Osteocyte (in vitro differentiated cells): ENCODE measurements at regions not wholly inside any gene's neighbourhood (a gene's known extent, or its start where the extent isn't known, plus 50 kb on each side); places are given as distances from the start of the nearest gene placed in this dataset.

Experiments
- DNase-seq: peaks from one replicate; pipeline ENCODE4 v3.0.0; 2021; ENCODE audit warnings: mixed read lengths; ENCODE audit not compliant: unreplicated experiment; ENCODE audit errors: extremely low spot score
- H3K27ac Mint-ChIP-seq: one replicate; pipeline ENCODE4 v1.8.0; 2021; ENCODE audit warnings: mild to moderate bottlenecking, mixed read lengths; ENCODE audit not compliant: unreplicated experiment
- H3K27me3 Mint-ChIP-seq: one replicate; pipeline ENCODE4 v1.8.0; 2021; ENCODE audit warnings: mixed read lengths; ENCODE audit not compliant: unreplicated experiment
- H3K36me3 Mint-ChIP-seq: one replicate; pipeline ENCODE4 v1.8.0; 2021; ENCODE audit warnings: mixed read lengths; ENCODE audit not compliant: unreplicated experiment
- H3K4me1 Mint-ChIP-seq: one replicate; pipeline ENCODE4 v1.8.0; 2021; ENCODE audit warnings: mixed read lengths; ENCODE audit not compliant: unreplicated experiment
- H3K4me3 Mint-ChIP-seq: one replicate; pipeline ENCODE4 v1.8.0; 2021; ENCODE audit warnings: mild to moderate bottlenecking, moderate library complexity, mixed read lengths; ENCODE audit not compliant: unreplicated experiment
- H3K9me3 Mint-ChIP-seq: one replicate; pipeline ENCODE4 v1.8.0; 2021; ENCODE audit warnings: mixed read lengths; ENCODE audit not compliant: unreplicated experiment
- TF ChIP-seq, protein P1 (sequence below): fragments of 200-600 bp; sonication (generic); IDR thresholded peaks from 2 replicates; pipeline ENCODE4 v1.5.0; 2021; ENCODE audit warnings: antibody characterized with exemption, mild to moderate bottlenecking, moderate library complexity

DNA sequence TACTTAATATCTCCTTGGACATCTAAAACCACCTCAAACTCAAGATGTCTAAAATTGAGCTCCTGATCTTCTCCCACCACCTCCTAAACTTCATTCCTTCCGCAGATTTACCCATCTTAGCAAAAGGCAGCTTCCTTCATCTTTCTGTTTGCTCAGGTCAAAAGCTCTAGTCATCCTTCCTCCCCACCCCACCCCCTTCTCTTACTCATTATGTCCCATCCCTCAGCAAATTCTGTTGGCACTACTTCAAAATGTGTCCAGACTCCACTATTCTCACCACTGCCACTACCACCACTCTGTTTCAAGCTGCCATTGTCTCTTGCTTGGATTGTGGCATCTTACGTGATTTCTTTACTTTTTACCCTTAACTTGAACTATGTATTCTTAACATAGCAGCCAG lies 59.2 kb upstream of the ZDHHC17 start:
- H3K9me3 Mint-ChIP-seq, result no peaks in the 10 kb centered on the region
- H3K27ac Mint-ChIP-seq, result no peak overlapping the region
- H3K4me3 Mint-ChIP-seq, result no peak overlapping the region
- peaks cover 11% of the 10 kb centered on the region for H3K4me1 Mint-ChIP-seq
- no peaks in the 10 kb centered on the region for H3K36me3 Mint-ChIP-seq
- H3K27me3 Mint-ChIP-seq, result no peaks in the 10 kb centered on the region
- TF ChIP-seq, protein P1, sequence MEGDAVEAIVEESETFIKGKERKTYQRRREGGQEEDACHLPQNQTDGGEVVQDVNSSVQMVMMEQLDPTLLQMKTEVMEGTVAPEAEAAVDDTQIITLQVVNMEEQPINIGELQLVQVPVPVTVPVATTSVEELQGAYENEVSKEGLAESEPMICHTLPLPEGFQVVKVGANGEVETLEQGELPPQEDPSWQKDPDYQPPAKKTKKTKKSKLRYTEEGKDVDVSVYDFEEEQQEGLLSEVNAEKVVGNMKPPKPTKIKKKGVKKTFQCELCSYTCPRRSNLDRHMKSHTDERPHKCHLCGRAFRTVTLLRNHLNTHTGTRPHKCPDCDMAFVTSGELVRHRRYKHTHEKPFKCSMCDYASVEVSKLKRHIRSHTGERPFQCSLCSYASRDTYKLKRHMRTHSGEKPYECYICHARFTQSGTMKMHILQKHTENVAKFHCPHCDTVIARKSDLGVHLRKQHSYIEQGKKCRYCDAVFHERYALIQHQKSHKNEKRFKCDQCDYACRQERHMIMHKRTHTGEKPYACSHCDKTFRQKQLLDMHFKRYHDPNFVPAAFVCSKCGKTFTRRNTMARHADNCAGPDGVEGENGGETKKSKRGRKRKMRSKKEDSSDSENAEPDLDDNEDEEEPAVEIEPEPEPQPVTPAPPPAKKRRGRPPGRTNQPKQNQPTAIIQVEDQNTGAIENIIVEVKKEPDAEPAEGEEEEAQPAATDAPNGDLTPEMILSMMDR, result no peak
- DNase-seq, result no peak

DNA sequence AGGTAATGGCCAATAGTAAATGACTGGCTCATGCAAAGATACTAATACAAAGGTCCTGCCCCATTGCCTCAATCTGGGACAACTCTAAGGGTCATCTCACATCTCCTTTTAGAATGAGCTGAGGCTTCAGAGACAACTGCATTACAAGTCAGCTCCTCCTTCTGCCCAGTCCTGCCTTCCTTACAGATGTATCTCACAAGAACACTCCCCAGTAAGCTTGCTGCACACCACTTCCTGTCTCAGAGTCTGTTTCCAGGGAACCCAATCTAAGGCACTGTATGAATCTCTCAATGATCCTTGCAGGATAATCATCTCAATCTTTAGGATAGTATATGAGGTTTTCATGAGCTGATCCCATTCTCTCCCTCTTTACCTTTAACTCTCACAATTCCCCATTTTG lies 57.8 kb upstream of the ZDHHC17 start:
- Mint-ChIP-seq H3K36me3 (no peaks in the 10 kb centered on the region), H3K27ac (no peak overlapping the region), H3K4me1 (peaks cover 11% of the 10 kb centered on the region), H3K9me3 (no peaks in the 10 kb centered on the region), H3K4me3 (no peak overlapping the region), H3K27me3 (no peaks in the 10 kb centered on the region)
- TF ChIP-seq, protein P1, result no peak
- no peak for DNase-seq

DNA sequence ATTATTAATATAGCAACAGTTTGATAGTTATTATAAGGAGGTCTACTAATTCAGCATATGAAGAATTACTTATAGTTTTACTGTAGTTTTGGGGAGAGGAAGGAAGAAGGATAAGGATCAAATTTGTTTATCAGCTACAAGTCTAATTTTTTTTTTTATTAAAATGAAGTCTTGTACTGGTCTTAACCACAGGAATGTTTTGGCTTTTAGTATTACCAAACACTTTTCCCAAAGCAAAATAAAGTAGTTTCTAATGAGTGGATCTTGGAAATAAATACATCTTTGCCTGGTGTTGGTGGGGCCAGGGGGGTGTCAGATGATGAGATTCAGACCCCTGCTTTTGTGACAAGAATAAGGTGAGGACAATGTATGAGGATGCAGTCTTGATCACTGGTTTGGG lies 57.2 kb upstream of the ZDHHC17 start:
- Mint-ChIP-seq H3K27ac (no peak overlapping the region), H3K4me1 (peaks cover 16% of the 10 kb centered on the region), H3K36me3 (no peaks in the 10 kb centered on the region), H3K9me3 (no peaks in the 10 kb centered on the region), H3K4me3 (no peak overlapping the region), H3K27me3 (no peaks in the 10 kb centered on the region)
- DNase-seq, result no peak
- TF ChIP-seq, protein P1, result no peak

DNA sequence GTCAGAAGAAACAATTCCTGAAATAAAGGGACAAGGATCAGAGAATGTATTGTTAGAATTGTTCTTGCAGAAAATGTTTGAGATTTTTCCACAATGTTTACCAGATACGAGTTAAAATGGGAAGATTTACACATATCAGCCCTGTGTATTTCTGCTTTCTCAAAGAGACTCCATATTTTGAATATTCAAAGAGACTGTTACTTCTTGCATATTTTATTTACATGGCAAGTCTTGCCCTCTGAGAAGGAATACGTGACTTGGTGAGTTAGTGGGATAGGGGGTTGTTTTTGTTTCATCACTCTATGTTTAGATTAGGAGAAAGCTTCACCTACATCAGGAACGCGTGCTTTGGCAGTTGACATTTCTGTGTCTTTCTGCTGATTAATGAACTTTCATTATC lies 56.1 kb upstream of the ZDHHC17 start:
- Mint-ChIP-seq H3K27ac (no peak overlapping the region), H3K27me3 (no peaks in the 10 kb centered on the region), H3K4me1 (peaks cover 16% of the 10 kb centered on the region), H3K9me3 (no peaks in the 10 kb centered on the region), H3K4me3 (no peak overlapping the region), H3K36me3 (no peaks in the 10 kb centered on the region)
- DNase-seq, result no peak
- TF ChIP-seq, protein P1, result no peak

DNA sequence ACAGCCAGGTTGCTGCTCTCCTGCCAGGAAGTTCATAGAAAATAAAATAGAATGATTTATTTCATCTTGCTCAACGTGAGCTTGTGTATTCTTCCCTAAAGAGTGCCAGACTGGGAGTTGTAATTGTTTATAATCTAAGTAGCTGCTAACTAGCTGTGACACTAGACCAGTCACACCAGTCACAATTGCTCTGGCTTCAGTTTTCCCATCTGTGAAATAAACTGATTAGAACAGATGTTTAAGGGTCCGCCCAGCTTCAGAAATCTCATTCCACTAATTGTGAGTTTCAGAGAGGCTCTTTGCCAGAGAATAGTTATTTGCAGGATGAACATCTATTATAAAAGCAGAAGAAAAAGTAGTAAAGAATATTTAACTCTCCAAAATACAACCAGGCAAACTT lies 55.6 kb upstream of the ZDHHC17 start:
- Mint-ChIP-seq H3K27ac (no peak overlapping the region), H3K36me3 (no peaks in the 10 kb centered on the region)
- DNase-seq, result no peak

More for the DNA sequence above, 55.6 kb upstream of the ZDHHC17 start:
- H3K9me3 Mint-ChIP-seq, result no peaks in the 10 kb centered on the region
- TF ChIP-seq, protein P1, result no peak
- H3K4me1 Mint-ChIP-seq, result peaks cover 20% of the 10 kb centered on the region
- H3K27me3 Mint-ChIP-seq, result no peaks in the 10 kb centered on the region
- H3K4me3 Mint-ChIP-seq, result no peak overlapping the region
